ENCODE measurements at regions not wholly inside any gene's neighbourhood (a gene's known extent, or its start where the extent isn't known, plus 50 kb on each side); places are given as distances from the start of the nearest gene placed in this dataset.

- TF ChIP-seq EZH2 (IDR thresholded peaks at IDR 0.05; ENCODE audit: insufficient read depth, poor library complexity, severe bottlenecking) (no peak), EZH2phosphoT487 (IDR thresholded peaks at IDR 0.05; ENCODE audit: insufficient read depth, low read depth) (no peak)
Observed at GRCh38 chr13:29909081-29909730, 58.8 kb upstream of the UBL3 start.
